ENCODE measurements at regions not wholly inside any gene's neighbourhood (a gene's known extent, or its start where the extent isn't known, plus 50 kb on each side); places are given as distances from the start of the nearest gene placed in this dataset.

DNA sequence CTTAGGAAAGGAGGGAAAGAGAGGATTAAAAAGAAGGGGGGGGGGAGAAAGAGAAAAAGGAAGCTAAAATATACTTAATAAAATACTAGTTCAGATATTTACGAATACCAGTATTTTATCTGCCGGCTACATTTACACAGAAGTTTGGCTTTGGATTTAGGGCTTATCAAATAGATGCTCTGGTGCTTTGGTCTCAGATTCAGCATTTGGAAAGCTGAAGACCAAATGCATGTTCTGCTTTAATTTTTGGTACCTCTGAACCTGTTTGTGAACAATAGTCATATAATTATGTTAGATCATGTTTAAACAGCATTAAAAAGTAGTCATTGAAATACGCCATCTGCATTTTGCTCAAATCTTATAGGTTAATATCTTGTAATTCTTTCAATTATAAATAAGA lies 786.0 kb upstream of the CITED2 start:
- DNase-seq (ENCODE audit: low spot score): no peak
- TF ChIP-seq EZH2 (IDR thresholded peaks at IDR 0.05; ENCODE audit: borderline replicate concordance, low read depth, low read length, poor library complexity, severe bottlenecking): no peak
- TF ChIP-seq, protein P1, sequence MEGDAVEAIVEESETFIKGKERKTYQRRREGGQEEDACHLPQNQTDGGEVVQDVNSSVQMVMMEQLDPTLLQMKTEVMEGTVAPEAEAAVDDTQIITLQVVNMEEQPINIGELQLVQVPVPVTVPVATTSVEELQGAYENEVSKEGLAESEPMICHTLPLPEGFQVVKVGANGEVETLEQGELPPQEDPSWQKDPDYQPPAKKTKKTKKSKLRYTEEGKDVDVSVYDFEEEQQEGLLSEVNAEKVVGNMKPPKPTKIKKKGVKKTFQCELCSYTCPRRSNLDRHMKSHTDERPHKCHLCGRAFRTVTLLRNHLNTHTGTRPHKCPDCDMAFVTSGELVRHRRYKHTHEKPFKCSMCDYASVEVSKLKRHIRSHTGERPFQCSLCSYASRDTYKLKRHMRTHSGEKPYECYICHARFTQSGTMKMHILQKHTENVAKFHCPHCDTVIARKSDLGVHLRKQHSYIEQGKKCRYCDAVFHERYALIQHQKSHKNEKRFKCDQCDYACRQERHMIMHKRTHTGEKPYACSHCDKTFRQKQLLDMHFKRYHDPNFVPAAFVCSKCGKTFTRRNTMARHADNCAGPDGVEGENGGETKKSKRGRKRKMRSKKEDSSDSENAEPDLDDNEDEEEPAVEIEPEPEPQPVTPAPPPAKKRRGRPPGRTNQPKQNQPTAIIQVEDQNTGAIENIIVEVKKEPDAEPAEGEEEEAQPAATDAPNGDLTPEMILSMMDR (conservative IDR thresholded peaks at IDR 0.05; ENCODE audit: low read depth, low read length): no peak
- intact Hi-C loops (cut with micrococcal nuclease; ENCODE audit: unreplicated experiment): no loop called here
- Histone ChIP-seq H3K9me3 (ENCODE audit: low read depth, low read length, poor library complexity, severe bottlenecking) (no peaks in the 10 kb centered on the region), H3K4me1 (ENCODE audit: insufficient read depth, low read length, poor library complexity, severe bottlenecking) (no peaks in the 10 kb centered on the region), H3K36me3 (ENCODE audit: insufficient read depth, low read length, poor library complexity, severe bottlenecking) (no peaks in the 10 kb centered on the region), H3K4me3 (ENCODE audit: low read depth, low read length, poor library complexity, severe bottlenecking) (no peak overlapping the region), H3K27ac (ENCODE audit: low read depth, low read length, poor library complexity, severe bottlenecking) (no peak overlapping the region), H3K27me3 (replicated peaks; ENCODE audit: insufficient read depth, low read depth, low read length, poor library complexity) (no peaks in the 10 kb centered on the region)
- CTCF ChIA-PET: no interaction called here
- BruUV-seq (replicated peaks): no TSS peak
- POLR2A ChIA-PET (ENCODE audit: low non-redundant PET): no interaction called here

DNA sequence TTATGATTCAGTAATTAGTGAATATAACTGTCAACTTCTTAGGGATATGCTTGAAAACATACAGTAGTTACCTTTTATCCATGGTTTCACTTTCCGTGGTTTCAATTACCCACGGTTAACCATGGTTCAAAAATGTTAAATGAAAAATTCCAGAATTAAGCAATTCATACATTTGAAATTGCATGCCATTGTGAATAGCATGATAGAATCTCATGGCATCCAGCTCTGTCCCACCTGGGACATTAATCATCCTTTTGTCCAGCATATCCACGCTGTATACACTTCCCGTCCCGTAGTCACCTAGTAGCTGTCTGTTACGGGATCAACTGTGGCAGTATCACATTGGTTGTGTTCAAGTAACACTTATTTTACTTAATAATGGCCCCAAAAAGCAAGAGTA lies 781.7 kb upstream of the CITED2 start:
- H3K4me1 ChIP-seq (ENCODE audit: insufficient read depth, low read length, poor library complexity, severe bottlenecking): no peaks in the 10 kb centered on the region
- CTCF ChIA-PET: no interaction called here
- no TSS peak for BruUV-seq (replicated peaks)

DNA sequence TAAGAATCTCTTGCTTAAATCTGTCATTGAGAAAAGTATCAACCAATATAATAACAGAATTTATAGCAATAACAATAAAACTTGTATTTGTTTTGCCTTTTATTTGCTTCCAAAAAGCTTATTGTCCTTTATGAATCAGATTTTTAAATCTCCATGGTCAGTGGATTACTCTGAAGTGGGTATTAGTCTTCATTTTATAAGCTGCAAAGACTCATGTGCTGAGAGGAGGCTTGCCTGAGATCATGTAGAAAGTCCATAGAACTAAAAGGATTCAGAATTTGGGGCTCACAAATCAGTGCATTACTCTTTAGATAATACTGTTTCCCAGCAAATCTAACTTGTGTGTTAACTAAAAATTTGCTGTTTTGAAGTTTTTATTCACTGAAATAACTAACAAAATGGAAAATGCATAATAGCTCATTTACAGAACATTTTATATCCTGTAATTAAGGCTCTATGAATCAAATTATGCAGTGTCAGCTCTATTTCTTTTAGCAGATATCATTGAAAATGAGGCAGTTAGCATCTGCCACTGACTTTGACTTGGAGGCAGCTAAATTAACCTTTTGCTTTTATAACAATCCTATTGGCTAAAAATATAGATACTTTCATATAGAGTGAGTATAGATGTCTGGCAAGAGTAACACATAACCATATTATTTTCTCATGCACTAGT lies 781.1 kb upstream of the CITED2 start:
- Histone ChIP-seq H3K4me1 (ENCODE audit: insufficient read depth, low read length, poor library complexity, severe bottlenecking) (no peaks in the 10 kb centered on the region), H3K27ac (ENCODE audit: low read depth, low read length, poor library complexity, severe bottlenecking) (no peak overlapping the region), H3K27me3 (replicated peaks; ENCODE audit: insufficient read depth, low read depth, low read length, poor library complexity) (no peaks in the 10 kb centered on the region), H3K4me3 (ENCODE audit: low read depth, low read length, poor library complexity, severe bottlenecking) (no peak overlapping the region), H3K9me3 (ENCODE audit: low read depth, low read length, poor library complexity, severe bottlenecking) (no peaks in the 10 kb centered on the region), H3K36me3 (ENCODE audit: insufficient read depth, low read length, poor library complexity, severe bottlenecking) (no peaks in the 10 kb centered on the region)
- TF ChIP-seq, protein P1 (conservative IDR thresholded peaks at IDR 0.05; ENCODE audit: low read depth, low read length): no peak
- no peak for TF ChIP-seq EZH2 (IDR thresholded peaks at IDR 0.05; ENCODE audit: borderline replicate concordance, low read depth, low read length, poor library complexity, severe bottlenecking)
- intact Hi-C loops (cut with micrococcal nuclease; ENCODE audit: unreplicated experiment): no loop called here
- ChIA-PET CTCF (no interaction called here), POLR2A (ENCODE audit: low non-redundant PET) (interaction anchor here (0.6 kb wide), 1 partner anchor 18 kb away, joined by 3 read pairs; no protein-coding TSS in a partner anchor)
- no peak for DNase-seq (ENCODE audit: low spot score)
- no TSS peak for BruUV-seq (replicated peaks)

More for the DNA sequence above, 781.7 kb upstream of the CITED2 start:
- TF ChIP-seq, protein P1 (conservative IDR thresholded peaks at IDR 0.05; ENCODE audit: low read depth, low read length): no peak
- TF ChIP-seq EZH2 (IDR thresholded peaks at IDR 0.05; ENCODE audit: borderline replicate concordance, low read depth, low read length, poor library complexity, severe bottlenecking): no peak
- H3K4me3 ChIP-seq (ENCODE audit: low read depth, low read length, poor library complexity, severe bottlenecking): no peak overlapping the region
- DNase-seq (ENCODE audit: low spot score): no peak
- no peaks in the 10 kb centered on the region for H3K9me3 ChIP-seq (ENCODE audit: low read depth, low read length, poor library complexity, severe bottlenecking)
- intact Hi-C loops (cut with micrococcal nuclease; ENCODE audit: unreplicated experiment): no loop called here
- H3K27ac ChIP-seq (ENCODE audit: low read depth, low read length, poor library complexity, severe bottlenecking): no peak overlapping the region
- no peaks in the 10 kb centered on the region for H3K27me3 ChIP-seq (replicated peaks; ENCODE audit: insufficient read depth, low read depth, low read length, poor library complexity)
- POLR2A ChIA-PET (ENCODE audit: low non-redundant PET): interaction anchor here (0.6 kb wide), 1 partner anchor 18 kb away, joined by 3 read pairs; no protein-coding TSS in a partner anchor
- H3K36me3 ChIP-seq (ENCODE audit: insufficient read depth, low read length, poor library complexity, severe bottlenecking): no peaks in the 10 kb centered on the region

Data from A673 (cell line).